ENCODE measurements at regions not wholly inside any gene's neighbourhood (a gene's known extent, or its start where the extent isn't known, plus 50 kb on each side); places are given as distances from the start of the nearest gene placed in this dataset.
"Not testable (repeated sequence)": the region's sequence is repeated elsewhere in the genome, so short reads cannot be mapped to it uniquely, and the experiment has no call there.

DNA sequence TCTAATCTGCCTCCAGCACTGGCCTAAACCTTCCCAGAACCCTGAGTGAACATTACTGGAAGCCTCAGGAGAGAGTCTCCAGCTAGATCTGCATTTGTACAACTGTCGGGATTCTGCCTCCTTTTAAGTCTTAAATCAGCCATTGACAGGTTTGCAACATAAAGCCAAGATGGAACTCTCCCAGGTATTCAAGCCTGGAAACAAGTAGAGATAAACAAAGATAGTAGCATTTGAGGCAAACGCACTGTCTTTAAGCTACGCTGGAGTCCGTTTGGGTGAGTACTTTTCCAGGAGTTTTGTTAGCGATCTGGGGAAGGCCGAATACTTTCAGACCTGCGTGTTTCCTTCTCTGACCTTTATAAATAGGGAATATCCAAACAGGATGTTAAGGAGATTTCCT is 317.2 kb upstream of the FZD8 start:
- Histone ChIP-seq H3K4me1 (no peaks in the 10 kb centered on the region), H3K9me3 (no peaks in the 10 kb centered on the region), H3K27me3 (no peaks in the 10 kb centered on the region), H3K4me3 (no peak overlapping the region), H3K27ac (no peak overlapping the region), H3K36me3 (no peaks in the 10 kb centered on the region)
- DNase-seq: no peak
- TF ChIP-seq CTCF (IDR thresholded peaks at IDR 0.05): no peak
- no peak for TF ChIP-seq POLR2A (IDR thresholded peaks at IDR 0.05)

DNA sequence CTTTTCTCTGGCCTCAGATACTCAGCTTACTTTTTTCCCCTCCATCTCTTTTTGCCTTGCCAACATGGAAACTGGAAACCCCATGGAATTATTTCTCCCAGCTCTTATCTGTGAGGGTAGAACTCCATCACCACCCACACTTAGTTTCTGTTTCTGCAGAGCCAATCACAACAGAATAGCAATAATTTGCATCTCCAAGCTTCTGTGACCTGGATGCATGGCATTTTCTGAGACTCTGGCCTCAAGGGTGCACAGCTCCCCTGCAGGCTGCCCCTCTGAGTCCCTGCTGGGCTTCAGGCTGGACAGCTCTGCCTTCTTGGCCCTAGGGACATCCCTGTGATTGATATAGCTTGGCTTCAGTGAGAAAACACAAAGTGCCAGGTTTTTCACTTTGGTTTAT is 316.5 kb upstream of the FZD8 start:
- H3K9me3 ChIP-seq, H3K27me3 ChIP-seq, H3K36me3 ChIP-seq, H3K27ac ChIP-seq, DNase-seq, H3K4me1 ChIP-seq, H3K4me3 ChIP-seq: not testable (repeated sequence)

DNA sequence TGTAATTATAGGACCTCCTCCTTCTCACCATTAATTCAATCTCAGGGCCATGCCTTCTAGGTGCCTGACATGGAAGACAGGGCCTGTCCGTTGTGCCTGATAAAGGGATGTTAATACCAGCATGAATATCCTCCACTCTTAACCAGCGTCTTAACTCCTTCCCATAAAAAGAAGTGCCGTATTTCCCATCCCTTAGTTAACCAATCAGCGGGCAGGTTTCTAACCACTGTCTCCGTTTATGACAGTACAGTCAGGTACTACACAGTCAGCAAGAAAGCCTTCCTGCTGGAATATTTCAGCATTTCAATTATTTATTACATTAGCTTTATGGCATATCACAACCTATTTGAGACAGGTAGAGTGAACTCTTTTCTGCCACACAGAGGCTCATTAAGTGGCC is 308.6 kb upstream of the FZD8 start:
- H3K4me1 ChIP-seq: no peaks in the 10 kb centered on the region
- TF ChIP-seq CTCF (IDR thresholded peaks at IDR 0.05) (no peak), POLR2A (IDR thresholded peaks at IDR 0.05) (no peak)
- no peak overlapping the region for H3K27ac ChIP-seq
- no peak overlapping the region for H3K4me3 ChIP-seq
- H3K36me3 ChIP-seq: no peaks in the 10 kb centered on the region
- DNase-seq: no peak
- H3K27me3 ChIP-seq: no peaks in the 10 kb centered on the region
- H3K9me3 ChIP-seq: no peaks in the 10 kb centered on the region

GRCh38 chr10:35950226-35950625 is 308.1 kb upstream of the FZD8 start:
- no peak for DNase-seq
- H3K27ac ChIP-seq: no peak overlapping the region
- H3K36me3 ChIP-seq: no peaks in the 10 kb centered on the region
- H3K4me1 ChIP-seq: no peaks in the 10 kb centered on the region
- H3K27me3 ChIP-seq: no peaks in the 10 kb centered on the region
- TF ChIP-seq CTCF (IDR thresholded peaks at IDR 0.05): no peak
- no peak for TF ChIP-seq POLR2A (IDR thresholded peaks at IDR 0.05)
- H3K4me3 ChIP-seq: no peak overlapping the region
- no peaks in the 10 kb centered on the region for H3K9me3 ChIP-seq

DNA sequence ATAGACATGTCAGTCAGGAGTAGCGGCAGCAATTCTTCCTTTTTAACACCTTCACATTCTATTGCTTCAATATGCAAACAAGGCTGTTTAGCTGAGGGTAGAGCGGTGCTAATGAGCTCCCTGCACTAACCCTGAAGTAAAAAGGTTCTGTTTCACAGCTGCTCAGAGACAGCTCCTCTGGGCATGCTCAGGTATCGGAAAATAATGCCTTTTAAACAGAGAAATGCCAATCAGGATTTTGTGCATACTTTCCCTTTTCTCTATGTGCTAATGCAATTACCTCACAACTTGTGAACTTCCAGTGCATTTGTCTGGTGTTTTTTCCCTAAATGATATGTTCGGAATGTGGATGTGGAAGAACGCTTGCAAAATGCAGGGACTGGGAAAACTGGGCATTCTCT is 307.7 kb upstream of the FZD8 start:
- H3K4me3 ChIP-seq: no peak overlapping the region
- TF ChIP-seq POLR2A (IDR thresholded peaks at IDR 0.05): no peak
- no peak for TF ChIP-seq CTCF (IDR thresholded peaks at IDR 0.05)
- no peaks in the 10 kb centered on the region for H3K36me3 ChIP-seq
- no peaks in the 10 kb centered on the region for H3K9me3 ChIP-seq
- no peak overlapping the region for H3K27ac ChIP-seq
- H3K4me1 ChIP-seq: no peaks in the 10 kb centered on the region
- no peak for DNase-seq
- no peaks in the 10 kb centered on the region for H3K27me3 ChIP-seq

GRCh38 chr10:35946556-35946955 is 304.5 kb upstream of the FZD8 start:
- Histone ChIP-seq H3K4me1 (no peaks in the 10 kb centered on the region), H3K9me3 (no peaks in the 10 kb centered on the region), H3K4me3 (no peak overlapping the region), H3K36me3 (no peaks in the 10 kb centered on the region), H3K27me3 (no peaks in the 10 kb centered on the region), H3K27ac (no peak overlapping the region)
- TF ChIP-seq CTCF (IDR thresholded peaks at IDR 0.05): no peak
- TF ChIP-seq POLR2A (IDR thresholded peaks at IDR 0.05): no peak
- DNase-seq: no peak

All from Peyer's patch (tissue), 4 donors.